Endothelial cell of umbilical vein (primary cell): ENCODE measurements at regions not wholly inside any gene's neighbourhood (a gene's known extent, or its start where the extent isn't known, plus 50 kb on each side); places are given as distances from the start of the nearest gene placed in this dataset.
A peak's percentile ranks its signal among the peaks of the same experiment; 100 is the strongest.

Source experiments
- BruUV-seq: library from RNA; stranded (reverse); fragments of 400-500 nt; replicated peaks from 2 replicates; lab custom pipeline; 2021; lab: Mats Ljungman, UMichigan
- CTCF ChIA-PET: fragments of 300-600, 350-600 bp; sonication (Branson Sonifier 250); formaldehyde crosslinking; loops from one replicate; lab custom pipeline; 2021; ENCODE audit warnings: antibody characterized with exemption, inconsistent platforms; lab: Charles Lee
- POLR2A ChIA-PET: fragments of 300-600, 350-600 bp; sonication (Branson Sonifier 250); formaldehyde crosslinking; loops from one replicate; lab custom pipeline; 2021; ENCODE audit warnings: antibody characterized with exemption, inconsistent platforms; lab: Charles Lee
- DNase-seq: peaks from one replicate; pipeline ENCODE4 v3.0.0-alpha.2; 2011; ENCODE audit warnings: low read depth, low spot score
- FAIRE-seq: peaks from 2 replicates; lab custom pipeline; 2011; peaks lifted over from hg19 to GRCh38; lab: Jason Lieb, UNC
- H2AFZ ChIP-seq: 2 replicates; pipeline ENCODE4 v1.6.0; 2012; ENCODE audit warnings: low read depth, low read length, control low read depth, inconsistent platforms
- H3K27ac ChIP-seq: 2 replicates; pipeline ENCODE4 v1.5.1; 2011; ENCODE audit warnings: low read depth, mild to moderate bottlenecking, control low read depth, low read length, moderate library complexity; ENCODE audit not compliant: insufficient read depth
- H3K27me3 ChIP-seq, 2 experiments: 2 replicates each; pipeline versions ENCODE4 v1.6.0 to v1.6.1; 2011; ENCODE audit warnings: low read length in 2 of 2, mixed read lengths in 1 of 2; ENCODE audit not compliant: control insufficient read depth in 2 of 2, insufficient read depth in 2 of 2
- H3K36me3 ChIP-seq, 2 experiments: 2 replicates in 1 of 2; 3 replicates in 1 of 2; pipeline ENCODE4 v1.5.1; 2011; ENCODE audit warnings: low read length in 2 of 2, mild to moderate bottlenecking in 1 of 2, moderate library complexity in 1 of 2; ENCODE audit not compliant: control insufficient read depth in 2 of 2, insufficient read depth in 2 of 2; ENCODE audit errors: extremely low read depth in 1 of 2
- H3K4me1 ChIP-seq: 3 replicates; pipeline ENCODE4 v1.5.1; 2011; ENCODE audit warnings: mild to moderate bottlenecking, low read length; ENCODE audit not compliant: control insufficient read depth, insufficient read depth; ENCODE audit errors: extremely low read depth
- H3K4me2 ChIP-seq: 2 replicates; pipeline ENCODE4 v1.6.1; 2011; ENCODE audit warnings: low read length, control low read depth, mixed read lengths; ENCODE audit not compliant: insufficient read depth
- H3K4me3 ChIP-seq, 3 experiments: fragments of 200-600 bp in 1 of 3; sonication (generic), shearing (Covaris generic) in 1 of 3; replicated peaks in 1 of 3; 2 replicates each; pipeline ENCODE4 v1.5.1; 2011 to 2016; ENCODE audit warnings: control low read depth in 3 of 3, low read length in 3 of 3, mild to moderate bottlenecking in 2 of 3, inconsistent platforms in 1 of 3, low read depth in 1 of 3, moderate library complexity in 1 of 3; ENCODE audit not compliant: insufficient read depth in 1 of 3
- H3K79me2 ChIP-seq: 2 replicates; pipeline ENCODE4 v1.6.0; 2012; ENCODE audit warnings: low read length, inconsistent platforms; ENCODE audit not compliant: control insufficient read depth, insufficient read depth
- H3K9ac ChIP-seq: replicated peaks from 2 replicates; pipeline ENCODE3; 2011; ENCODE audit warnings: low read length, control low read depth; ENCODE audit not compliant: insufficient read depth; ENCODE audit errors: extremely low read depth
- H3K9me1 ChIP-seq: replicated peaks from 3 replicates; pipeline ENCODE4 v1.6.0; 2011; ENCODE audit warnings: mild to moderate bottlenecking, low read length; ENCODE audit not compliant: control insufficient read depth, insufficient read depth; ENCODE audit errors: extremely low read depth
- H3K9me3 ChIP-seq: replicated peaks from 2 replicates; pipeline ENCODE4 v1.5.1; 2012; ENCODE audit warnings: low read length, inconsistent platforms; ENCODE audit not compliant: control insufficient read depth, insufficient read depth
- H4K20me1 ChIP-seq: replicated peaks from 2 replicates; pipeline ENCODE3; 2011; ENCODE audit warnings: mild to moderate bottlenecking, low read length; ENCODE audit not compliant: control insufficient read depth, insufficient read depth; ENCODE audit errors: extremely low read depth
- CTCF ChIP-seq, 2 donors: IDR thresholded peaks; 1 replicate in 1 of 2; 2 replicates in 1 of 2; pipeline ENCODE4 v1.5.1; 2011; ENCODE audit warnings: low read length in 2 of 2, mild to moderate bottlenecking in 2 of 2, moderate library complexity in 2 of 2, control low read depth in 1 of 2, inconsistent platforms in 1 of 2, low read depth in 1 of 2; ENCODE audit not compliant: insufficient read depth in 1 of 2; ENCODE audit errors: extremely low read depth in 1 of 2
- EZH2 ChIP-seq: IDR thresholded peaks from 2 replicates; pipeline ENCODE4 v1.6.1; 2012; ENCODE audit warnings: borderline replicate concordance, low read depth, mild to moderate bottlenecking, moderate library complexity, low read length, inconsistent platforms; ENCODE audit not compliant: severe bottlenecking
- GATA2 ChIP-seq: IDR thresholded peaks from 2 replicates; pipeline ENCODE4 v1.7.0; 2011; ENCODE audit warnings: low read depth, mild to moderate bottlenecking, moderate library complexity, mixed read lengths, low read length; ENCODE audit not compliant: insufficient read length, insufficient read depth
- MAX ChIP-seq: IDR thresholded peaks from 2 replicates; pipeline ENCODE4 v1.6.1; 2011; ENCODE audit not compliant: insufficient read depth, insufficient read length
- MYC ChIP-seq: IDR thresholded peaks from one replicate; pipeline ENCODE4 v1.6.1; 2011; ENCODE audit warnings: mild to moderate bottlenecking, low read depth, low read length
- POLR2A ChIP-seq: IDR thresholded peaks from 2 replicates; pipeline ENCODE4 v1.6.1; 2012; ENCODE audit warnings: low read depth, mild to moderate bottlenecking, control low read depth, low read length
- POLR2AphosphoS5 ChIP-seq: IDR thresholded peaks from 2 replicates; pipeline ENCODE4 v1.6.1; 2012; ENCODE audit warnings: low read depth, mild to moderate bottlenecking, control low read depth, low read length, moderate library complexity; ENCODE audit not compliant: insufficient read depth
- dilution Hi-C: fragments of 300-500 bp; cut with MboI; formaldehyde crosslinking; loops from one replicate; pipeline ENCODE4 v1.15.0; 2019; ENCODE audit warnings: low sequenced_read_pairs; ENCODE audit not compliant: extremely low pct_ligation_motif_present
- intact Hi-C: fragments of 100-400 bp; cut with micrococcal nuclease; formaldehyde crosslinking; loops from one replicate; pipeline ENCODE4 v1.10.0; 2022

DNA sequence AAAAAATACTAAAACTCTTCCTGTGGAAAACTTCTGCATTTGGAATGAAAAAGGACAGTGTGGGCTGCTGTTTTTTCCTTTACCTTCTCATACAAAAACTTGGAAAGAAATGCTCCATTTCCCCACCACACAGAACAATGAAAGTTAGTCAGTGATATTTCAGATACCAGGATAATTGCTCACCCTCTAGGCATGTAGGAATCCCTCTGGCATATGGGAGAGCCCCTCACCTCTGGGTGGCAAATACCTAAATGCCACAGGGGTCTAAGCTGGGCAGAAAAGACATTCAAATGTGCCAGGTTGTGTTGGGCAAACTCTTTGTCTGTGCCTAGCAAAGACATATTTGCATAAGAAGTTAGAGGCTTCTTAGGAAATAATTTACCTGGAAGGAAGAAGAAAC lies 560.3 kb upstream of the NR2F2 start:
- H3K4me3 ChIP-seq, result no peak overlapping the region
- intact Hi-C loops, result no loop called here
- H4K20me1 ChIP-seq, result no peaks in the 10 kb centered on the region
- no peaks in the 10 kb centered on the region for H3K9me3 ChIP-seq
- ChIA-PET POLR2A (no interaction called here), CTCF (no interaction called here)
- peak overlapping the region; percentile 63 for H3K27ac ChIP-seq
- FAIRE-seq, result peak; percentile 59
- no peaks in the 10 kb centered on the region for H3K9me1 ChIP-seq
- peaks cover 8% of the 10 kb centered on the region for H3K4me1 ChIP-seq
- peak overlapping the region; percentile 90 for H2AFZ ChIP-seq
- no peak for TF ChIP-seq MYC
- TF ChIP-seq CTCF (IDR thresholded peaks at IDR 0.05; ENCODE audit: extremely low read depth in 1 of 2, insufficient read depth in 1 of 2, low read depth in 1 of 2, low read length in 2 of 2), result no peak
- TF ChIP-seq POLR2A, result no peak
- TF ChIP-seq POLR2AphosphoS5, result no peak
- TF ChIP-seq MAX, result no peak
- TF ChIP-seq GATA2, result peak; percentile 44
- no peak for TF ChIP-seq EZH2
- BruUV-seq, result no TSS peak
- no peaks in the 10 kb centered on the region for H3K27me3 ChIP-seq
- H3K36me3 ChIP-seq, result no peaks in the 10 kb centered on the region
- dilution Hi-C loops, result no loop called here
- peak overlapping the region; percentile 23 for H3K9ac ChIP-seq
- H3K79me2 ChIP-seq, result no peaks in the 10 kb centered on the region
- H3K4me2 ChIP-seq, result peak overlapping the region; percentile 77
- peak; percentile 76 for DNase-seq
